A673 (cell line): ENCODE measurements at regions not wholly inside any gene's neighbourhood (a gene's known extent, or its start where the extent isn't known, plus 50 kb on each side); places are given as distances from the start of the nearest gene placed in this dataset.

Source experiments
- BruUV-seq: library from RNA; stranded (reverse); fragments of 400-500 nt; replicated peaks from 2 replicates; lab custom pipeline; 2021; lab: Mats Ljungman, UMichigan
- CTCF ChIA-PET: fragments of 300-600 bp; sonication (Branson Sonifier 250); formaldehyde crosslinking; loops from one replicate; lab custom pipeline; 2022; ENCODE audit warnings: antibody characterized with exemption; lab: Charles Lee
- POLR2A ChIA-PET: fragments of 300-600 bp; sonication (Branson Sonifier 250); formaldehyde crosslinking; loops from one replicate; lab custom pipeline; 2022; ENCODE audit warnings: antibody characterized with exemption; ENCODE audit not compliant: low non-redundant PET; lab: Charles Lee
- DNase-seq: peaks from one replicate; pipeline ENCODE4 v3.0.0-alpha.2; 2015; ENCODE audit warnings: low spot score
- H3K27ac ChIP-seq: fragments of 200-600 bp; sonication (generic); 2 replicates; pipeline ENCODE4 v1.5.1; 2016; ENCODE audit warnings: mixed run types, low read depth, mild to moderate bottlenecking, mixed read lengths, antibody characterized with exemption, low read length; ENCODE audit not compliant: poor library complexity, severe bottlenecking
- H3K27me3 ChIP-seq: fragments of 200-600 bp; sonication (generic); replicated peaks from 2 replicates; pipeline ENCODE4 v1.6.1; 2017; ENCODE audit warnings: mixed run types, low read depth, mild to moderate bottlenecking, mixed read lengths, antibody characterized with exemption, low read length; ENCODE audit not compliant: insufficient read depth, poor library complexity
- H3K36me3 ChIP-seq: fragments of 200-600 bp; sonication (generic); 2 replicates; pipeline ENCODE4 v1.6.1; 2016; ENCODE audit warnings: mixed run types, mild to moderate bottlenecking, mixed read lengths, antibody characterized with exemption, low read length; ENCODE audit not compliant: insufficient read depth, poor library complexity, severe bottlenecking
- H3K4me1 ChIP-seq: fragments of 200-600 bp; sonication (generic); 2 replicates; pipeline ENCODE4 v1.6.1; 2017; ENCODE audit warnings: mixed run types, mild to moderate bottlenecking, mixed read lengths, antibody characterized with exemption, low read length; ENCODE audit not compliant: insufficient read depth, poor library complexity, severe bottlenecking
- H3K4me3 ChIP-seq: fragments of 200-600 bp; sonication (generic); 2 replicates; pipeline ENCODE4 v1.5.1; 2016; ENCODE audit warnings: low read depth, mixed run types, mild to moderate bottlenecking, mixed read lengths, low read length; ENCODE audit not compliant: poor library complexity, severe bottlenecking
- H3K9me3 ChIP-seq: fragments of 200-600 bp; sonication (generic); 2 replicates; pipeline ENCODE4 v1.6.1; 2016; ENCODE audit warnings: mixed run types, low read depth, mild to moderate bottlenecking, mixed read lengths, antibody characterized with exemption, low read length; ENCODE audit not compliant: poor library complexity, severe bottlenecking
- CTCF ChIP-seq: fragments of 300-800, 200-600 bp; sonication (generic); conservative IDR thresholded peaks from 2 replicates; pipeline ENCODE4 v1.5.1; 2017; ENCODE audit warnings: low read depth, mild to moderate bottlenecking, antibody characterized with exemption, low read length, moderate library complexity, mixed read lengths
- EZH2 ChIP-seq: fragments of 200-600 bp; sonication (generic); IDR thresholded peaks from 2 replicates; pipeline ENCODE4 v1.6.1; 2017; ENCODE audit warnings: borderline replicate concordance, low read depth, mild to moderate bottlenecking, mixed read lengths, antibody characterized with exemption, low read length; ENCODE audit not compliant: poor library complexity, severe bottlenecking
- intact Hi-C: fragments of 100-400 bp; cut with micrococcal nuclease; formaldehyde crosslinking; loops from one replicate; pipeline ENCODE4 v1.10.0; 2022; ENCODE audit not compliant: unreplicated experiment

- Histone ChIP-seq H3K36me3 (no peaks in the 10 kb centered on the region), H3K4me3 (no peak overlapping the region), H3K4me1 (no peaks in the 10 kb centered on the region), H3K27ac (no peak overlapping the region), H3K27me3 (peaks cover 13% of the 10 kb centered on the region), H3K9me3 (no peaks in the 10 kb centered on the region)
- TF ChIP-seq EZH2 (no peak), CTCF (no peak)
- ChIA-PET POLR2A (no interaction called here), CTCF (no interaction called here)
- no peak for DNase-seq
- intact Hi-C loops = no loop called here
- BruUV-seq = no TSS peak
Observed at GRCh38 chr18:47458483-47458882, 207.0 kb upstream of the SKOR2 start.

GRCh38 chr18:47457614-47458013, 206.2 kb upstream of the SKOR2 start:
- H3K4me1 ChIP-seq = no peaks in the 10 kb centered on the region
- TF ChIP-seq CTCF = no peak
- no peak for TF ChIP-seq EZH2
- H3K4me3 ChIP-seq = no peak overlapping the region
- H3K36me3 ChIP-seq = no peaks in the 10 kb centered on the region
- H3K27me3 ChIP-seq = peaks cover 20% of the 10 kb centered on the region
- ChIA-PET POLR2A (no interaction called here), CTCF (no interaction called here)
- H3K9me3 ChIP-seq = no peaks in the 10 kb centered on the region
- intact Hi-C loops = no loop called here
- DNase-seq = no peak
- no TSS peak for BruUV-seq
- H3K27ac ChIP-seq = no peak overlapping the region

GRCh38 chr18:47453038-47453437, 201.6 kb upstream of the SKOR2 start:
- BruUV-seq = no TSS peak
- ChIA-PET CTCF (no interaction called here), POLR2A (no interaction called here)

More at GRCh38 chr18:47453038-47453437, 201.6 kb upstream of the SKOR2 start:
- H3K4me3 ChIP-seq = no peak overlapping the region
- no peaks in the 10 kb centered on the region for H3K9me3 ChIP-seq
- peaks cover 18% of the 10 kb centered on the region for H3K27me3 ChIP-seq
- H3K36me3 ChIP-seq = no peaks in the 10 kb centered on the region
- DNase-seq = no peak
- H3K4me1 ChIP-seq = no peaks in the 10 kb centered on the region
- intact Hi-C loops = no loop called here
- no peak for TF ChIP-seq EZH2
- TF ChIP-seq CTCF = no peak
- no peak overlapping the region for H3K27ac ChIP-seq
